Fibroblast of gingiva (primary cell): ENCODE measurements at regions not wholly inside any gene's neighbourhood (a gene's known extent, or its start where the extent isn't known, plus 50 kb on each side); places are given as distances from the start of the nearest gene placed in this dataset.
A peak's percentile ranks its signal among the peaks of the same experiment; 100 is the strongest.
"Not testable (repeated sequence)": the region's sequence is repeated elsewhere in the genome, so short reads cannot be mapped to it uniquely, and the experiment has no call there.

Source experiments
- DNase-seq: peaks from one replicate; pipeline ENCODE4 v3.0.0-alpha.2; 2011; ENCODE audit warnings: low read depth

- peak; percentile 53 for DNase-seq
These were observed 201.9 kb downstream of the DAD1 start for GRCh38 chr14:22386924-22387775.

- DNase-seq = no peak
These were observed 204.0 kb downstream of the DAD1 start for GRCh38 chr14:22384974-22385526.

GRCh38 chr14:22384167-22384549 lies 204.9 kb downstream of the DAD1 start:
- no peak for DNase-seq

GRCh38 chr14:22383515-22384166 lies 205.4 kb downstream of the DAD1 start:
- DNase-seq = no peak

- no peak for DNase-seq
These were observed 206.1 kb downstream of the DAD1 start for GRCh38 chr14:22382955-22383354.

- no peak for DNase-seq
These were observed 206.6 kb downstream of the DAD1 start for GRCh38 chr14:22382395-22382794.

- DNase-seq = no peak
These were observed 207.3 kb downstream of the DAD1 start for GRCh38 chr14:22381766-22382165.

GRCh38 chr14:22381408-22381760 lies 207.6 kb downstream of the DAD1 start:
- no peak for DNase-seq

- no peak for DNase-seq
These were observed 208.2 kb downstream of the DAD1 start for GRCh38 chr14:22380571-22381407.

- no peak for DNase-seq
These were observed 209.3 kb downstream of the DAD1 start for GRCh38 chr14:22379727-22380126.

GRCh38 chr14:22378181-22378580 lies 210.8 kb downstream of the DAD1 start:
- no peak for DNase-seq

- peak; percentile 16 for DNase-seq
These were observed 213.6 kb downstream of the DAD1 start for GRCh38 chr14:22375321-22375930.

GRCh38 chr14:22370084-22370847 lies 218.8 kb downstream of the DAD1 start:
- peak; percentile 40 for DNase-seq

GRCh38 chr14:22358726-22359125 lies 230.3 kb downstream of the DAD1 start:
- no peak for DNase-seq

- not testable (repeated sequence) for DNase-seq
These were observed 239.7 kb downstream of the DAD1 start for GRCh38 chr14:22349281-22349680.

- DNase-seq = no peak
These were observed 244.4 kb downstream of the DAD1 start for GRCh38 chr14:22344673-22345072.

- not testable (repeated sequence) for DNase-seq
These were observed 244.8 kb downstream of the DAD1 start for GRCh38 chr14:22344209-22344608.

GRCh38 chr14:22341049-22341448 lies 248.0 kb downstream of the DAD1 start:
- no peak for DNase-seq

GRCh38 chr14:22338917-22339715 lies 249.9 kb downstream of the DAD1 start:
- DNase-seq = no peak

GRCh38 chr14:22338381-22338780 lies 250.6 kb downstream of the DAD1 start:
- no peak for DNase-seq
